H1 (cell line): ENCODE measurements at regions not wholly inside any gene's neighbourhood (a gene's known extent, or its start where the extent isn't known, plus 50 kb on each side); places are given as distances from the start of the nearest gene placed in this dataset.

ENCODE experiments used
- CTCF ChIA-PET: fragments of 300-600 bp; sonication (Branson Sonifier 250); formaldehyde crosslinking; loops from one replicate; lab custom pipeline; 2021; ENCODE audit not compliant: partially characterized antibody; lab: Charles Lee
- POLR2A ChIA-PET: fragments of 300-600 bp; sonication (Branson Sonifier 250); formaldehyde crosslinking; loops from one replicate; lab custom pipeline; 2021; ENCODE audit warnings: inconsistent platforms; ENCODE audit not compliant: partially characterized antibody; lab: Charles Lee
- DNase-seq, 2 experiments: peaks; one replicate each; pipeline versions ENCODE4 v3.0.0 to v3.0.0-alpha.2; 2010 to 2022; ENCODE audit warnings: low spot score in 2 of 2, low read depth in 1 of 2, mixed read lengths in 1 of 2
- FAIRE-seq: peaks from 2 replicates; lab custom pipeline; 2011; peaks lifted over from hg19 to GRCh38; lab: Jason Lieb, UNC
- H2AFZ ChIP-seq: 2 replicates; pipeline ENCODE4 v1.8.1; 2012; ENCODE audit warnings: low read length, inconsistent platforms
- H2AK5ac ChIP-seq: 2 replicates; pipeline ENCODE4 v1.6.1; 2013; ENCODE audit warnings: low read depth, low read length
- H2BK120ac ChIP-seq: replicated peaks from 2 replicates; pipeline ENCODE3; 2013; ENCODE audit warnings: low read depth, low read length, inconsistent platforms
- H2BK12ac ChIP-seq: 2 replicates; pipeline ENCODE4 v1.6.1; 2013; ENCODE audit warnings: low read depth, low read length
- H2BK15ac ChIP-seq: 2 replicates; pipeline ENCODE4 v1.6.1; 2013; ENCODE audit warnings: low read length
- H2BK20ac ChIP-seq: 2 replicates; pipeline ENCODE4 v1.6.1; 2013; ENCODE audit warnings: low read length
- H2BK5ac ChIP-seq: 2 replicates; pipeline ENCODE4 v1.6.1; 2013; ENCODE audit warnings: low read depth, low read length
- H3K14ac ChIP-seq: 2 replicates; pipeline ENCODE4 v1.6.1; 2013; ENCODE audit warnings: inconsistent platforms; ENCODE audit not compliant: insufficient read length
- H3K18ac ChIP-seq: 2 replicates; pipeline ENCODE4 v1.6.1; 2013; ENCODE audit warnings: low read length; ENCODE audit errors: extremely low read depth
- H3K23ac ChIP-seq: 2 replicates; pipeline ENCODE4 v1.6.1; 2013; ENCODE audit warnings: inconsistent platforms; ENCODE audit not compliant: insufficient read length
- H3K23me2 ChIP-seq: 2 replicates; pipeline ENCODE4 v1.6.1; 2013; ENCODE audit warnings: low read depth, low read length
- H3K27ac ChIP-seq: 2 replicates; pipeline ENCODE4 v1.6.1; 2011; ENCODE audit warnings: low read depth, low read length, inconsistent platforms
- H3K27me3 ChIP-seq, 4 experiments: replicated peaks in 1 of 4; 1 replicate in 1 of 4; 2 replicates in 3 of 4; pipeline versions ENCODE4 v1.6.1 to v1.8.1; 2011 to 2013; ENCODE audit warnings: low read length in 3 of 4, mild to moderate bottlenecking in 3 of 4, inconsistent platforms in 2 of 4, mixed read lengths in 2 of 4, moderate library complexity in 1 of 4; ENCODE audit not compliant: control insufficient read depth in 3 of 4, insufficient read depth in 3 of 4; ENCODE audit errors: extremely low read depth in 1 of 4
- H3K36me3 ChIP-seq, 4 experiments: 2 replicates each; pipeline versions ENCODE4 v1.6.1 to v1.8.1; 2011 to 2013; ENCODE audit warnings: mild to moderate bottlenecking in 4 of 4, low read length in 3 of 4, moderate library complexity in 2 of 4, control low read depth in 1 of 4, inconsistent platforms in 1 of 4; ENCODE audit not compliant: insufficient read depth in 4 of 4, control insufficient read depth in 2 of 4
- H3K4ac ChIP-seq: replicated peaks from 2 replicates; pipeline ENCODE3; 2013; ENCODE audit warnings: low read length, low read depth, mixed read lengths, inconsistent platforms; ENCODE audit not compliant: insufficient read length
- H3K4me1 ChIP-seq, 4 experiments: replicated peaks in 1 of 4; 1 replicate in 1 of 4; 2 replicates in 3 of 4; pipeline versions ENCODE4 v1.6.1 to v1.8.1; 2011 to 2013; ENCODE audit warnings: low read length in 3 of 4, inconsistent platforms in 2 of 4, mixed read lengths in 1 of 4; ENCODE audit not compliant: insufficient read depth in 4 of 4, control insufficient read depth in 3 of 4
- H3K4me2 ChIP-seq, 2 experiments: 2 replicates each; pipeline versions ENCODE4 v1.6.1 to v1.8.1; 2011 to 2013; ENCODE audit warnings: low read depth in 2 of 2, low read length in 2 of 2, control low read depth in 1 of 2, inconsistent platforms in 1 of 2, mild to moderate bottlenecking in 1 of 2; ENCODE audit not compliant: insufficient read depth in 1 of 2
- H3K4me3 ChIP-seq, 4 experiments: fragments of 200-600, 300-600 bp in 1 of 4; sonication (generic), shearing (Covaris generic), sonication (Bioruptor Twin) in 1 of 4; 2 replicates each; pipeline versions ENCODE4 v1.5.1 to v1.8.1; 2011 to 2016; ENCODE audit warnings: low read length in 4 of 4, low read depth in 3 of 4, control low read depth in 2 of 4, inconsistent platforms in 2 of 4, mild to moderate bottlenecking in 2 of 4, mixed read lengths in 1 of 4, moderate library complexity in 1 of 4; ENCODE audit not compliant: insufficient read depth in 2 of 4; ENCODE audit errors: extremely low read depth in 1 of 4
- H3K56ac ChIP-seq: replicated peaks from 2 replicates; pipeline ENCODE3; 2013; ENCODE audit warnings: low read depth, mild to moderate bottlenecking, mixed read lengths, low read length, inconsistent platforms; ENCODE audit not compliant: insufficient read length
- H3K79me1 ChIP-seq: 2 replicates; pipeline ENCODE4 v1.6.1; 2013; ENCODE audit warnings: low read depth, low read length, control low read depth
- H3K79me2 ChIP-seq, 2 experiments: 2 replicates each; pipeline versions ENCODE4 v1.6.1 to v1.8.1; 2012 to 2013; ENCODE audit warnings: low read length in 2 of 2, mild to moderate bottlenecking in 2 of 2, inconsistent platforms in 1 of 2; ENCODE audit not compliant: insufficient read depth in 2 of 2, control insufficient read depth in 1 of 2
- H3K9ac ChIP-seq, 4 experiments: replicated peaks in 1 of 4; 1 replicate in 1 of 4; 2 replicates in 3 of 4; pipeline versions ENCODE4 v1.6.1 to v1.8.1; 2011 to 2013; ENCODE audit warnings: low read depth in 3 of 4, low read length in 3 of 4, control low read depth in 2 of 4, mild to moderate bottlenecking in 2 of 4, moderate library complexity in 2 of 4, inconsistent platforms in 1 of 4; ENCODE audit errors: extremely low read depth in 1 of 4
- H3K9me3 ChIP-seq, 2 experiments: 2 replicates each; pipeline versions ENCODE4 v1.6.1 to v1.8.1; 2012 to 2013; ENCODE audit warnings: mild to moderate bottlenecking in 2 of 2, moderate library complexity in 2 of 2, control low read depth in 1 of 2, inconsistent platforms in 1 of 2, low read depth in 1 of 2, low read length in 1 of 2, mixed read lengths in 1 of 2; ENCODE audit not compliant: insufficient read depth in 2 of 2
- H4K20me1 ChIP-seq, 2 experiments: replicated peaks in 1 of 2; 2 replicates each; pipeline versions ENCODE3 to v1.8.1; 2011 to 2013; ENCODE audit warnings: inconsistent platforms in 2 of 2, low read length in 2 of 2, mild to moderate bottlenecking in 1 of 2; ENCODE audit not compliant: insufficient read depth in 2 of 2, control insufficient read depth in 1 of 2
- H4K5ac ChIP-seq: 2 replicates; pipeline ENCODE4 v1.6.1; 2013; ENCODE audit warnings: low read length, low read depth, mixed read lengths, inconsistent platforms; ENCODE audit not compliant: insufficient read length
- H4K8ac ChIP-seq: 2 replicates; pipeline ENCODE4 v1.8.0; 2013; ENCODE audit warnings: mild to moderate bottlenecking, moderate library complexity, low read length, inconsistent platforms; ENCODE audit not compliant: insufficient read depth; ENCODE audit errors: extremely low read depth
- H4K91ac ChIP-seq: replicated peaks from 2 replicates; pipeline ENCODE3; 2013; ENCODE audit warnings: low read length, mixed read lengths, inconsistent platforms; ENCODE audit not compliant: insufficient read length
- CBX8 ChIP-seq: fragments of 300-800, 300-1000 bp; sonication (generic); IDR thresholded peaks from 2 replicates; pipeline ENCODE4 v1.7.1; 2016; ENCODE audit warnings: low read depth, low read length, borderline replicate concordance
- CEBPB ChIP-seq: IDR thresholded peaks from 2 replicates; pipeline ENCODE4 v1.6.1; 2012; ENCODE audit warnings: low read depth, low read length
- E2F6 ChIP-seq: IDR thresholded peaks from 2 replicates; pipeline ENCODE4 v1.6.1; 2012; ENCODE audit warnings: inconsistent platforms
- KDM1A ChIP-seq: fragments of 200-600, 300-600 bp; sonication (generic); IDR thresholded peaks from 2 replicates; pipeline ENCODE4 v1.7.1; 2016; ENCODE audit warnings: mild to moderate bottlenecking, low read length, borderline replicate concordance
- POLR2A ChIP-seq, 2 experiments: IDR thresholded peaks; 1 replicate in 1 of 2; 2 replicates in 1 of 2; pipeline ENCODE4 v1.6.1; 2011; ENCODE audit warnings: low read depth in 2 of 2, low read length in 2 of 2, mild to moderate bottlenecking in 2 of 2; ENCODE audit errors: control extremely low read depth in 1 of 2
- RXRA ChIP-seq: IDR thresholded peaks from 2 replicates; pipeline ENCODE4 v1.6.1; 2011; ENCODE audit warnings: low read depth, mild to moderate bottlenecking, low read length, moderate library complexity; ENCODE audit not compliant: insufficient read depth
- SP4 ChIP-seq: IDR thresholded peaks from 2 replicates; pipeline ENCODE4 v1.6.1; 2012; ENCODE audit warnings: low read length, inconsistent platforms
- SUZ12 ChIP-seq: fragments of 200-600 bp; sonication (generic); IDR thresholded peaks from 2 replicates; pipeline ENCODE4 v1.6.1; 2012; ENCODE audit warnings: mild to moderate bottlenecking, inconsistent platforms, low read length, moderate library complexity, mixed read lengths
- TAF1 ChIP-seq: IDR thresholded peaks from 2 replicates; pipeline ENCODE4 v1.6.1; 2011; ENCODE audit warnings: mild to moderate bottlenecking, low read depth, low read length
- WGBS, 2 experiments: shearing (Covaris generic) in 1 of 2; methylation state at CpG; one replicate each; pipeline versions ENCODE4 v1.1.6 to v1.1.7; 2013 to 2015; ENCODE audit warnings: low lambda C conversion rate in 2 of 2, mixed read lengths in 2 of 2, inconsistent platforms in 1 of 2, low coverage in 1 of 2, missing lambda C conversion rate in 1 of 2; ENCODE audit not compliant: insufficient replicate concordance in 2 of 2, insufficient coverage in 1 of 2, insufficient read length in 1 of 2; ENCODE audit errors: extremely low coverage in 1 of 2, missing lambda C conversion rate in 1 of 2; 5-methylcytosine and 5-hydroxymethylcytosine counted together

GRCh38 chr14:71589609-71590008 is 342.6 kb upstream of the RGS6 start:
- ChIA-PET CTCF (no interaction called here), POLR2A (no interaction called here)
- no peak overlapping the region for H2BK12ac ChIP-seq
- H3K27me3 ChIP-seq: no peaks in the 10 kb centered on the region
- H3K4ac ChIP-seq: no peak overlapping the region
- peaks cover 2 to 5% of the 10 kb centered on the region in 2 experiments for H4K20me1 ChIP-seq
- H3K9ac ChIP-seq: no peak overlapping the region
- FAIRE-seq (no peak), DNase-seq (no peak)
- no peak overlapping the region for H2AFZ ChIP-seq
- H2BK120ac ChIP-seq: no peak overlapping the region
- H2BK5ac ChIP-seq: no peak overlapping the region
- no peak overlapping the region for H3K56ac ChIP-seq
- no peak overlapping the region for H4K91ac ChIP-seq
- no peak overlapping the region for H3K18ac ChIP-seq
- H3K4me3 ChIP-seq: no peak overlapping the region
- TF ChIP-seq TAF1: no peak
- TF ChIP-seq KDM1A: no peak
- TF ChIP-seq SUZ12: no peak
- no peak for TF ChIP-seq SP4
- TF ChIP-seq RXRA: no peak
- TF ChIP-seq POLR2A (IDR thresholded peaks at IDR 0.05; ENCODE audit: control extremely low read depth in 1 of 2, low read depth in 2 of 2, low read length in 2 of 2): no peak
- no peak for TF ChIP-seq CBX8
- TF ChIP-seq E2F6: no peak
- no peak for TF ChIP-seq CEBPB
- H2BK15ac ChIP-seq: no peak overlapping the region
- no peaks in the 10 kb centered on the region for H3K23me2 ChIP-seq
- peaks cover 0 to 19% of the 10 kb centered on the region in 2 experiments; a peak in 2 of 4 replicates for H3K79me2 ChIP-seq
- H3K27ac ChIP-seq: no peak overlapping the region
- H3K9me3 ChIP-seq: no peaks in the 10 kb centered on the region
- no peak overlapping the region for H3K4me2 ChIP-seq
- peaks cover 0 to 5% (median 2%) of the 10 kb centered on the region in 4 experiments; a peak in 3 of 7 replicates for H3K4me1 ChIP-seq
- no peak overlapping the region for H2AK5ac ChIP-seq
- 88% methylated on average over 2 of the region's 2 CpGs; no CpG with 5 or more reads in 1 of the 2 experiments for WGBS, 2 experiments
- no peak overlapping the region for H3K14ac ChIP-seq
- no peak overlapping the region for H3K23ac ChIP-seq
- H4K8ac ChIP-seq: no peak overlapping the region
- H4K5ac ChIP-seq: no peak overlapping the region
- H2BK20ac ChIP-seq: no peak overlapping the region
- no peaks in the 10 kb centered on the region; the same call in 1 of the 2 replicates for H3K79me1 ChIP-seq
- H3K36me3 ChIP-seq: peaks cover 0 to 4% (median 0%) of the 10 kb centered on the region in 4 experiments; a peak in 1 of 8 replicates
